GM12872 (cell line): ENCODE measurements at regions not wholly inside any gene's neighbourhood (a gene's known extent, or its start where the extent isn't known, plus 50 kb on each side); places are given as distances from the start of the nearest gene placed in this dataset.

Experiments
- CTCF ChIP-seq: IDR thresholded peaks from 3 replicates; pipeline ENCODE4 v1.5.1; 2011; ENCODE audit warnings: low read depth, mild to moderate bottlenecking, low read length, moderate library complexity; ENCODE audit not compliant: insufficient read depth

GRCh38 chr7:96800824-96801223, 91.2 kb upstream of the SEM1 start:
- TF ChIP-seq CTCF, result no peak

- no peak for TF ChIP-seq CTCF
Observed at GRCh38 chr7:96819111-96819700, 109.6 kb upstream of the SEM1 start.

- no peak for TF ChIP-seq CTCF
Observed at GRCh38 chr7:96822824-96823223, 113.2 kb upstream of the SEM1 start.

- no peak for TF ChIP-seq CTCF
Observed at GRCh38 chr7:96823274-96823673, 113.6 kb upstream of the SEM1 start.

GRCh38 chr7:96824686-96825085, 115.0 kb upstream of the SEM1 start:
- TF ChIP-seq CTCF, result no peak

GRCh38 chr7:96825285-96825684, 115.6 kb upstream of the SEM1 start:
- no peak for TF ChIP-seq CTCF

- TF ChIP-seq CTCF, result no peak
Observed at GRCh38 chr7:96826089-96826488, 116.4 kb upstream of the SEM1 start.
